Retinal pigment epithelial cell (primary cell): ENCODE measurements at regions not wholly inside any gene's neighbourhood (a gene's known extent, or its start where the extent isn't known, plus 50 kb on each side); places are given as distances from the start of the nearest gene placed in this dataset.

Experiments used
- DNase-seq: peaks from one replicate; pipeline ENCODE4 v3.0.0-alpha.2; 2010; ENCODE audit warnings: low read depth
- H3K4me3 ChIP-seq: 2 replicates; pipeline ENCODE4 v1.5.1; 2011; ENCODE audit warnings: mild to moderate bottlenecking, low read length, control low read depth, moderate library complexity
- CTCF ChIP-seq: conservative IDR thresholded peaks from 2 replicates; pipeline ENCODE4 v1.5.1; 2011; ENCODE audit warnings: low read depth, low read length, control low read depth, inconsistent platforms

GRCh38 chr7:123367031-123367430 lies 167.3 kb upstream of the SLC13A1 start:
- H3K4me3 ChIP-seq, result no peak overlapping the region
- TF ChIP-seq CTCF, result no peak
- DNase-seq, result no peak

GRCh38 chr7:123366626-123367025 lies 166.9 kb upstream of the SLC13A1 start:
- TF ChIP-seq CTCF, result no peak
- no peak for DNase-seq

GRCh38 chr7:123360631-123361030 lies 160.9 kb upstream of the SLC13A1 start:
- DNase-seq, result no peak

More at GRCh38 chr7:123366626-123367025, 166.9 kb upstream of the SLC13A1 start:
- no peak overlapping the region for H3K4me3 ChIP-seq

GRCh38 chr7:123355576-123356190 lies 155.9 kb upstream of the SLC13A1 start:
- TF ChIP-seq CTCF, result peak; percentile 45
- DNase-seq, result peak; percentile 66
- no peak overlapping the region for H3K4me3 ChIP-seq

More at GRCh38 chr7:123360631-123361030, 160.9 kb upstream of the SLC13A1 start:
- H3K4me3 ChIP-seq, result no peak overlapping the region
- no peak for TF ChIP-seq CTCF

- no peak for DNase-seq
- H3K4me3 ChIP-seq, result no peak overlapping the region
- TF ChIP-seq CTCF, result no peak
Observed at GRCh38 chr7:123352973-123353372, 153.2 kb upstream of the SLC13A1 start.

- DNase-seq, result no peak
- no peak overlapping the region for H3K4me3 ChIP-seq
- TF ChIP-seq CTCF, result no peak
Observed at GRCh38 chr7:123351516-123352505, 152.0 kb upstream of the SLC13A1 start.
